ENCODE measurements at regions not wholly inside any gene's neighbourhood (a gene's known extent, or its start where the extent isn't known, plus 50 kb on each side); places are given as distances from the start of the nearest gene placed in this dataset.

DNA sequence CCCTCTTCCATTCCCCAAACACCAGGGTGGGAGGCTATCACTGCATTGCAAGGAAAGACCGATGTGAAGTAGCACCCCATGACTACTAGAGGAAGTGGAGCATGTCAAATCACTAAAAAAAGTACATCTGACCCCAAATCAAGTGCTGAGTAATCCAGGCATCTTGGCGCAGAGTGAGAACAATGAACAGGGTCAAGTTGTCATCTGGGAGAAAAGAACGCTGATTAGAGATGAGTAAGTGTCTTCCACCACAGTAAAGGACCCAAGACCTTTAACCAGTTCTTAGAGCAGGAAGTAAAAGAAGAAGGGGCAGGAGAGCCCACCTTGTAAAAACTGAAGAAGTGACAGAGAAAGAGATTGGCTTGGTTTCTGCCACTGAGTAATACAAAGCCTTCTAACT lies 75.0 kb upstream of the RAD23B start:
- no peak for TF ChIP-seq EZH2 (IDR thresholded peaks at IDR 0.05; ENCODE audit: borderline replicate concordance, low read depth, low read length, poor library complexity, severe bottlenecking)
- TF ChIP-seq, protein P1, sequence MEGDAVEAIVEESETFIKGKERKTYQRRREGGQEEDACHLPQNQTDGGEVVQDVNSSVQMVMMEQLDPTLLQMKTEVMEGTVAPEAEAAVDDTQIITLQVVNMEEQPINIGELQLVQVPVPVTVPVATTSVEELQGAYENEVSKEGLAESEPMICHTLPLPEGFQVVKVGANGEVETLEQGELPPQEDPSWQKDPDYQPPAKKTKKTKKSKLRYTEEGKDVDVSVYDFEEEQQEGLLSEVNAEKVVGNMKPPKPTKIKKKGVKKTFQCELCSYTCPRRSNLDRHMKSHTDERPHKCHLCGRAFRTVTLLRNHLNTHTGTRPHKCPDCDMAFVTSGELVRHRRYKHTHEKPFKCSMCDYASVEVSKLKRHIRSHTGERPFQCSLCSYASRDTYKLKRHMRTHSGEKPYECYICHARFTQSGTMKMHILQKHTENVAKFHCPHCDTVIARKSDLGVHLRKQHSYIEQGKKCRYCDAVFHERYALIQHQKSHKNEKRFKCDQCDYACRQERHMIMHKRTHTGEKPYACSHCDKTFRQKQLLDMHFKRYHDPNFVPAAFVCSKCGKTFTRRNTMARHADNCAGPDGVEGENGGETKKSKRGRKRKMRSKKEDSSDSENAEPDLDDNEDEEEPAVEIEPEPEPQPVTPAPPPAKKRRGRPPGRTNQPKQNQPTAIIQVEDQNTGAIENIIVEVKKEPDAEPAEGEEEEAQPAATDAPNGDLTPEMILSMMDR (conservative IDR thresholded peaks at IDR 0.05; ENCODE audit: low read depth, low read length): no peak
